MM.1S (cell line): ENCODE measurements at regions not wholly inside any gene's neighbourhood (a gene's known extent, or its start where the extent isn't known, plus 50 kb on each side); places are given as distances from the start of the nearest gene placed in this dataset.

ENCODE experiments used
- DNase-seq: peaks from one replicate; pipeline ENCODE4 v3.0.0-alpha.2; 2015
- H2AFZ ChIP-seq: fragments of 300-600 bp; sonication (generic); 2 replicates; pipeline ENCODE4 v1.6.0; 2016; ENCODE audit warnings: antibody characterized with exemption, low read length
- H3F3A ChIP-seq: fragments of 300-600 bp; sonication (generic); 2 replicates; pipeline ENCODE4 v1.6.1; 2016; ENCODE audit warnings: mild to moderate bottlenecking, antibody characterized with exemption, low read length, moderate library complexity, mixed read lengths; ENCODE audit not compliant: insufficient read depth
- H3K27ac ChIP-seq: fragments of 300-600 bp; sonication (generic); 2 replicates; pipeline ENCODE4 v1.5.1; 2016; ENCODE audit warnings: mild to moderate bottlenecking, low read length
- H3K27me3 ChIP-seq: fragments of 300-600 bp; sonication (generic); replicated peaks from 2 replicates; pipeline ENCODE4 v1.6.0; 2016; ENCODE audit warnings: low read length; ENCODE audit not compliant: insufficient read depth
- H3K36me3 ChIP-seq: fragments of 300-600 bp; sonication (generic); replicated peaks from 2 replicates; pipeline ENCODE4 v1.6.1; 2016; ENCODE audit warnings: mild to moderate bottlenecking, low read length, mixed read lengths; ENCODE audit not compliant: insufficient read depth
- H3K4me1 ChIP-seq: fragments of 300-600 bp; sonication (generic); 2 replicates; pipeline ENCODE4 v1.6.1; 2016; ENCODE audit warnings: low read length, mixed read lengths
- H3K4me2 ChIP-seq: fragments of 300-600 bp; sonication (generic); 2 replicates; pipeline ENCODE4 v1.6.0; 2016; ENCODE audit warnings: low read depth, low read length
- H3K4me3 ChIP-seq: fragments of 300-600 bp; sonication (generic); 2 replicates; pipeline ENCODE4 v1.5.1; 2016; ENCODE audit warnings: low read length, mixed read lengths
- H3K79me2 ChIP-seq: fragments of 300-600 bp; sonication (generic); 2 replicates; pipeline ENCODE4 v1.6.1; 2016; ENCODE audit warnings: mixed run types, low read length, mixed read lengths
- H3K9ac ChIP-seq: fragments of 300-600 bp; sonication (generic); 2 replicates; pipeline ENCODE4 v1.6.1; 2016; ENCODE audit warnings: low read length, mixed read lengths
- H3K9me2 ChIP-seq: fragments of 300-600 bp; sonication (generic); replicated peaks from 2 replicates; pipeline ENCODE4 v1.6.1; 2016; ENCODE audit warnings: mild to moderate bottlenecking, low read length, mixed read lengths; ENCODE audit not compliant: insufficient read depth
- H3K9me3 ChIP-seq: fragments of 300-600 bp; sonication (generic); replicated peaks from 2 replicates; pipeline ENCODE4 v1.6.1; 2016; ENCODE audit warnings: mild to moderate bottlenecking, low read length, mixed read lengths; ENCODE audit not compliant: insufficient read depth
- H4K20me1 ChIP-seq: fragments of 300-600 bp; sonication (generic); 2 replicates; pipeline ENCODE4 v1.6.1; 2016; ENCODE audit warnings: mild to moderate bottlenecking, low read length, moderate library complexity, mixed read lengths; ENCODE audit not compliant: insufficient read depth
- EZH2 ChIP-seq: fragments of 300-600 bp; sonication (generic); optimal IDR thresholded peaks from 2 replicates; pipeline ENCODE3; 2017; ENCODE audit warnings: low read depth, mild to moderate bottlenecking, antibody characterized with exemption, low read length, mixed read lengths
- EZH2phosphoT487 ChIP-seq: fragments of 300-600 bp; sonication (generic); IDR thresholded peaks from 2 replicates; pipeline ENCODE4 v1.6.1; 2018; ENCODE audit warnings: antibody characterized with exemption, low read length
- TF ChIP-seq, protein P1 (sequence below): fragments of 300-600 bp; sonication (generic); IDR thresholded peaks from 2 replicates; pipeline ENCODE4 v1.5.1; 2016; ENCODE audit warnings: antibody characterized with exemption, low read length, mixed read lengths

DNA sequence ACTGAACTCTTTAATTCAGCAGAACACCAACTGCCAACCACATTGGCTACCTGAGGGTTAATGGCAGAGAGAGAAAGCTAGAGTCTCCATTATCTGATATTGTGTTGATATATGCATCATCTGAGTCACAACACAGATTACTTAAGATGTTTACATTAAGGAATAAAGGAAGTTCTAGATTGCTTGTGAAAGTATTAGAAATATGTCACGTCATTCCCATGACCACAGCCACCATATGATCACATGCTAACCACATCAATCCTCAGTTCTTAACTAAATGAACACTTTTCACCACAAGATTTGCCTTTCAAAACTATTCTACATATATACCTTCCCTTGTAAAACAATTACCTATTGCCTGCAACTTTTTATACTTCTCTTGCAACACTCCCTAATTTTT lies 337.9 kb downstream of the FGFR2 start:
- no peaks in the 10 kb centered on the region for H3K9me3 ChIP-seq
- H3K36me3 ChIP-seq: no peaks in the 10 kb centered on the region
- H3K4me1 ChIP-seq: no peaks in the 10 kb centered on the region
- no peaks in the 10 kb centered on the region for H3K27me3 ChIP-seq
- H3F3A ChIP-seq: no peaks in the 10 kb centered on the region
- no peaks in the 10 kb centered on the region for H3K9me2 ChIP-seq
- no peak overlapping the region for H3K27ac ChIP-seq
- no peak overlapping the region for H3K4me3 ChIP-seq
- H3K9ac ChIP-seq: no peak overlapping the region
- TF ChIP-seq EZH2phosphoT487 (no peak), EZH2 (no peak)
- TF ChIP-seq, protein P1, sequence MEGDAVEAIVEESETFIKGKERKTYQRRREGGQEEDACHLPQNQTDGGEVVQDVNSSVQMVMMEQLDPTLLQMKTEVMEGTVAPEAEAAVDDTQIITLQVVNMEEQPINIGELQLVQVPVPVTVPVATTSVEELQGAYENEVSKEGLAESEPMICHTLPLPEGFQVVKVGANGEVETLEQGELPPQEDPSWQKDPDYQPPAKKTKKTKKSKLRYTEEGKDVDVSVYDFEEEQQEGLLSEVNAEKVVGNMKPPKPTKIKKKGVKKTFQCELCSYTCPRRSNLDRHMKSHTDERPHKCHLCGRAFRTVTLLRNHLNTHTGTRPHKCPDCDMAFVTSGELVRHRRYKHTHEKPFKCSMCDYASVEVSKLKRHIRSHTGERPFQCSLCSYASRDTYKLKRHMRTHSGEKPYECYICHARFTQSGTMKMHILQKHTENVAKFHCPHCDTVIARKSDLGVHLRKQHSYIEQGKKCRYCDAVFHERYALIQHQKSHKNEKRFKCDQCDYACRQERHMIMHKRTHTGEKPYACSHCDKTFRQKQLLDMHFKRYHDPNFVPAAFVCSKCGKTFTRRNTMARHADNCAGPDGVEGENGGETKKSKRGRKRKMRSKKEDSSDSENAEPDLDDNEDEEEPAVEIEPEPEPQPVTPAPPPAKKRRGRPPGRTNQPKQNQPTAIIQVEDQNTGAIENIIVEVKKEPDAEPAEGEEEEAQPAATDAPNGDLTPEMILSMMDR: no peak
- no peaks in the 10 kb centered on the region for H3K79me2 ChIP-seq
- no peak overlapping the region for H2AFZ ChIP-seq
- no peak overlapping the region for H3K4me2 ChIP-seq
- no peaks in the 10 kb centered on the region for H4K20me1 ChIP-seq
- peak; percentile 48 for DNase-seq

DNA sequence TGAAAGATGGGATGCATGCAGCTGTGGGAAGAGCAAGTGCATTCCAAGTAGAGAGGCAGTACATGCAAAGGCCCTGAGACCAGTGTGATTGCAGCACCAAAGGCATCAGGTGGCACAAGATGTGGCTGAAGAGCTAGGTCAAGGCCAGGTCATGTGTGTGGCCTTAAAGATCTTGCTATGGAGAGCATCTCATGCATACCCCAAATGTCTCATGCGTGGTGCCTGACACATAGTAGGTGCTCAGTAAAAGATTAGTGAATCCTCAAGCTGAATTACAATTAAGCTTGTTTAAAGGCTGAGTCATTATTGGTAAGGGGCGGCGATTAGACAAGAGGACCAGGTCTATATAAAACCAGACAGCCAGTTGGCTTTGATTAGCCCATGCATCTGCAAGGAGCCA lies 336.6 kb downstream of the FGFR2 start:
- Histone ChIP-seq H3K4me3 (no peak overlapping the region), H3K9ac (no peak overlapping the region), H3K4me2 (no peak overlapping the region), H3K9me2 (no peaks in the 10 kb centered on the region), H3K27ac (no peak overlapping the region), H3K9me3 (no peaks in the 10 kb centered on the region), H3K27me3 (no peaks in the 10 kb centered on the region), H3K36me3 (no peaks in the 10 kb centered on the region), H3K79me2 (no peaks in the 10 kb centered on the region), H4K20me1 (no peaks in the 10 kb centered on the region), H3K4me1 (no peaks in the 10 kb centered on the region), H2AFZ (no peak overlapping the region), H3F3A (no peaks in the 10 kb centered on the region)
- no peak for DNase-seq
- TF ChIP-seq EZH2: no peak

DNA sequence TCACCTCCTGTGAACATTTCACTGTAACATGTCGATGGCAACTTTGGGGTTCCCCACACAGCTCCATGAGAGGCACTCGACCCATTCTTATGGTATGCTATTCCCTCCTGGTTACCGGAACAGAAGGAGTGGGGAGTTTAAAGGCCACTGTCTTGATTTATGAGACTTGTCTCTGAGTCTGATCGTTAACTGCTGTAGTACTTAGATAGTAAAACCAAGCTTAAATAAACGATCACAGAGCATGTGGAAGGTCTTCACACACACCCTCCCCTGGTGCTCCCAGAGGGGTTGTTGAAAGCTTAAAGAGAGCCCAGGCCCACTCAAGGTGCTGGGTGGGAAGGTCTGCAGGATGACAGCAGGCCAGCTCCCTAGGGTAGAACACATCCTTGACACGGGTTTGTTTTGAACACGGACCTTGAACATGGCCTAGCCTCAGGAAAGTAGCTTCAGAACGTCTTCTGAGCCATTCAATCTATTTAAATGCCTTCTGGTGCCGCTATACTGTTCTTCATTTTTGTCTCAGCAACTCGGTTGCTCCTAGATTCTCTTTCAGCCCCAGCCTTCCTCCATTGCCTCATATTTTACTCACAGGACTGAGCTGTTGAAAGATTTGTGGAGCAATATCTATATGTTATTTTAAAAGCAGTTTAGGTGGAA lies 335.3 kb downstream of the FGFR2 start:
- TF ChIP-seq EZH2 (no peak), EZH2phosphoT487 (no peak)
- TF ChIP-seq, protein P1: no peak
- DNase-seq: no peak
- Histone ChIP-seq H3K9me3 (no peaks in the 10 kb centered on the region), H3K4me2 (no peak overlapping the region), H3K4me3 (no peak overlapping the region), H3K4me1 (no peaks in the 10 kb centered on the region), H3K9me2 (no peaks in the 10 kb centered on the region), H3K27me3 (no peaks in the 10 kb centered on the region), H3K36me3 (no peaks in the 10 kb centered on the region), H3K27ac (no peak overlapping the region), H3K79me2 (no peaks in the 10 kb centered on the region), H3K9ac (no peak overlapping the region), H4K20me1 (no peaks in the 10 kb centered on the region), H3F3A (no peaks in the 10 kb centered on the region), H2AFZ (no peak overlapping the region)

DNA sequence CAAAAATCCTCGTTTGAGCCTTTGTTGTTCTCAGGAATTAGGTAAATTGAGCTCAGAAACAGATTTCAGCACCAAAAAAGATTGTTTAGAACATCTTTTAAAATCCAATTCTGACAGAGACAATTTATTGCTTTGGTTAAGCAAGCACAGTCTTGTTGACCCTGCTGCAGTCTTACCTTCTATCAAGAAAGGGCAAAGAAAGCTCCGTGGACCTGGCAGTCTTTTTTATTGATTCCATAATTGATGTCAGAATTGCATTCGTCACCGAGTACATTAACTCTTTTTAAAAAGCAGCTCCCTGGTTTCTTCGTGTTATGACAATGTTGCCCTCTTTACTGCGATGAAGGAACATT lies 334.8 kb downstream of the FGFR2 start:
- H3K27ac ChIP-seq: no peak overlapping the region
- no peak overlapping the region for H2AFZ ChIP-seq
- H4K20me1 ChIP-seq: no peaks in the 10 kb centered on the region
- no peaks in the 10 kb centered on the region for H3K9me3 ChIP-seq
- H3K4me3 ChIP-seq: no peak overlapping the region
- TF ChIP-seq EZH2phosphoT487 (no peak), EZH2 (no peak)
- TF ChIP-seq, protein P1: no peak
- no peaks in the 10 kb centered on the region for H3K36me3 ChIP-seq
- H3K4me1 ChIP-seq: no peaks in the 10 kb centered on the region
- no peaks in the 10 kb centered on the region for H3F3A ChIP-seq
- no peak for DNase-seq
- H3K27me3 ChIP-seq: no peaks in the 10 kb centered on the region
- no peak overlapping the region for H3K9ac ChIP-seq
- no peak overlapping the region for H3K4me2 ChIP-seq
- no peaks in the 10 kb centered on the region for H3K79me2 ChIP-seq
- H3K9me2 ChIP-seq: no peaks in the 10 kb centered on the region
